Right ventricle myocardium inferior (tissue), 1 donor: ENCODE measurements at regions not wholly inside any gene's neighbourhood (a gene's known extent, or its start where the extent isn't known, plus 50 kb on each side); places are given as distances from the start of the nearest gene placed in this dataset.

ENCODE experiments used
- ATAC-seq: fragments of 200-7000 bp; cut with Tn5 transposase; one replicate; pipeline ENCODE4 v1.9.1; 2020; ENCODE audit warnings: mild to moderate bottlenecking, moderate library complexity
- DNase-seq: peaks from one replicate; pipeline ENCODE4 v3.0.0; 2021; ENCODE audit errors: missing footprints
- intact Hi-C: fragments of 100-400 bp; cut with DNase I; formaldehyde crosslinking; loops from one replicate; pipeline ENCODE4 v1.11.0; 2022
- donor health status: DM: no; HTN: yes; CAD: no; lungs with severe emphysema.

- intact Hi-C loops: no loop called here
- DNase-seq (no peak), ATAC-seq (no peak)
Measured at GRCh38 chr6:62371453-62372210, 85.6 kb upstream of the KHDRBS2 start.

GRCh38 chr6:62367601-62368000 is 81.6 kb upstream of the KHDRBS2 start:
- ATAC-seq (no peak), DNase-seq (no peak)
- intact Hi-C loops: no loop called here

- intact Hi-C loops: no loop called here
- ATAC-seq: no peak
Measured at GRCh38 chr6:62362097-62362496, 76.1 kb upstream of the KHDRBS2 start.

GRCh38 chr6:62357835-62358234 is 71.8 kb upstream of the KHDRBS2 start:
- intact Hi-C loops: no loop called here
- ATAC-seq (no peak), DNase-seq (no peak)

More at GRCh38 chr6:62362097-62362496, 76.1 kb upstream of the KHDRBS2 start:
- no peak for DNase-seq

GRCh38 chr6:62354261-62354660 is 68.2 kb upstream of the KHDRBS2 start:
- intact Hi-C loops: no loop called here
- no peak for DNase-seq
- no peak for ATAC-seq

GRCh38 chr6:62345962-62346689 is 60.1 kb upstream of the KHDRBS2 start:
- DNase-seq (no peak), ATAC-seq (no peak)
- intact Hi-C loops: no loop called here

- ATAC-seq (no peak), DNase-seq (no peak)
- intact Hi-C loops: no loop called here
Measured at GRCh38 chr6:62345446-62345845, 59.4 kb upstream of the KHDRBS2 start.

- DNase-seq: no peak
- intact Hi-C loops: no loop called here
- no peak for ATAC-seq
Measured at GRCh38 chr6:62344850-62345249, 58.8 kb upstream of the KHDRBS2 start.

GRCh38 chr6:62338477-62338876 is 52.5 kb upstream of the KHDRBS2 start:
- no peak for ATAC-seq
- intact Hi-C loops: no loop called here
- DNase-seq: no peak
